Posterior vena cava (tissue), 2 donors: ENCODE measurements at regions not wholly inside any gene's neighbourhood (a gene's known extent, or its start where the extent isn't known, plus 50 kb on each side); places are given as distances from the start of the nearest gene placed in this dataset.

Experiments
- DNase-seq: peaks from one replicate; pipeline ENCODE4 v3.0.0-alpha.2; 2020; ENCODE audit warnings: low spot score
- intact Hi-C, 2 donors: fragments of 100-400 bp; cut with DNase I; formaldehyde crosslinking; loops; one replicate each; pipeline versions ENCODE4 v1.14.1 to v1.14.2; 2022 to 2023
- donor health status: DM: yes; HTN: yes; CAD: no.
- donor health status: DM: yes; HTN: yes; CAD: no.

DNA sequence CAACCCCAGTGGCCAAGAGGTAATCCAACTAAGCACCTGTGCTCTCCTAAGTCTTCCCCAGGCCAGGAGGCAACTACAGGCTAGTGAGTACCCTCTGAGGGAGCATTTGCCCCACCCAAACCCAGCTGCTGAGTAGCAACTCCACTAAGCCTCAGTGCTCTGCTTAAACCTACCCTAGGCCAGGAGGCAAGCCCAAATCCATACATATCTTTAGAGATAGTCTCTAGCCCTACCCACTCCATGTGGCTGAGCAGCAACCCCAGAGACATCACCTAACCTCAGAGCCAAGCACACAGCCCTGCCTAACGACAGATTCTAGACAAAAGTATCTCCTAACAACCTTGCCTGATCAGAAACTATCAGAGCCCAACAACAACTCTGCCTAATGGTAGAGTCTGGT, 132.8 kb upstream of the TTC14 start:
- DNase-seq = no peak
- intact Hi-C loops = no loop called here

DNA sequence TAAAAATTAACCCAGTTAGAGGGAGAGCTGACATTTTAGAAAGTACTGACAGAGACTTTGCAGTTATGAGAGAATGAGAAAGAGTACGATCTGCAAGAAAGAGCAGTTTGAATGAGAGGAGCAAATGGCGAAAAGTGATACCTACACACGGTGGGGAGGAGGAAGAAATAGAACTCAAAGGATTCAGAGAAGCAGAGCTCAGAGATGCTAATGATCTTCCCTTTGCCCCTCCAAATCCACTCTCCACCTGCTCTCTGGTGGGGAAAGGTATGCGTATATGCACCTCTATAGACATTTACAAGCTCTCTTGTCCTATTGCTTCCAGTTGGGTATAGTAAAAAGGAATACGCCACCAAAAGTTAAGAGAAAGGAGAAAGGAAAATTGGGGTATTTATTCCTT, 123.3 kb upstream of the TTC14 start:
- DNase-seq = no peak
- intact Hi-C loops = no loop called here

DNA sequence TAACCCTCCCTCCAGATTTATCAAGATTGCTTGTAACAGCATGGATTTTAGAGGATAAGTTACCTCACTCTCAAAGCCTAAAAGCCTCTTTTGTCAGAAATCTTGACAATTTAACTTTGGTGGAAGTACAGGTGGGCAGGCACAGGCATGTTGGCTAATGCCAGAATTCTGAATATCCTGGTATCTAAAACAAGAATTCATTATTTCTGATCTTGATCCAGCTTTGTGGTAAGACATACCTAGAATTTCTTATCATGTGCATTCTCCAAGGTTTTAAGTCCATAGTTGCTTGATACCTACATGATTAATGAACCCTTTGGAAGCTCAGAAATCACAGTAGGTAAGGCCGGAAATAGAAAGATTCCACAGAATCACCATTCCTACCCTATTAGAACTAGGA, 109.9 kb upstream of the TTC14 start:
- intact Hi-C loops = no loop called here
- no peak for DNase-seq

DNA sequence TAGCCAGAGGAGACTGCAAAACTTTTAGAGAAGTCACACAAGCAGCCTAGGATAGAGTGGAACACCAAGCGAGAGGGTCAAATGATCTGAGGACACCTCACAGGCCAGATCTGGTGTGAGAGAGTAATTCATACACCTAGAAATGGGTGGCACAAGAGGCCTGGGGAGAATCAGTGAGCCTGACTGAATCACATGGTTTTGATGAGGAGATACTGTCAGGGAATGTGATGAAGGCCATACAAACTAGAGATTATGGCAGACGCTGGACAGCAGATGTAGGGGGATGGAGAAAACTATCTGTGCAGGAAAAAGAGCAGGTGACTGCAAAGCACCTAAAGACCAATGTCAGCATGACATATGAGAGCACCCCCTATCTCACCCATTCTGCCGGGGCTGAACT, 105.0 kb upstream of the TTC14 start:
- intact Hi-C loops = no loop called here
- no peak for DNase-seq

DNA sequence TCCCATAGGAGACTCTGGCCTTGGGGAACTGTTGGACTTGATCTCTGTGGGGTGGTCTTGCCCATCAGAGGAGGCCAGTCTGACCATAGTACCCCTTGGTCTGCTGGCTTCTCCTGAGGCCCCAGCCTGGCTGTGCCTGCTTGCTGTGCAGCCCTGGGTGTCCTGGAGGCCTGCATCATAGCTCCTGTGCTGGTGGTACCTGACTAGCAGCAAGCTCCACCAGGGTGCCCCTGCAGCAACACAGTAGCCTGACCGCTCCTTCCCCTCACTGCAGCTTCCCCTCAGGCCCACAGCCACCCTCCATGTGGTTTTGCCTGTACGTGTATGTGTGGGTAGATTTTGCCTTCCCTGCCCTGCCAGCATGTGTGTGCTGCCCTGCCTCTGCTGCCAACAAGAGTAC, 85.6 kb upstream of the TTC14 start:
- intact Hi-C loops = no loop called here
- DNase-seq = no peak

DNA sequence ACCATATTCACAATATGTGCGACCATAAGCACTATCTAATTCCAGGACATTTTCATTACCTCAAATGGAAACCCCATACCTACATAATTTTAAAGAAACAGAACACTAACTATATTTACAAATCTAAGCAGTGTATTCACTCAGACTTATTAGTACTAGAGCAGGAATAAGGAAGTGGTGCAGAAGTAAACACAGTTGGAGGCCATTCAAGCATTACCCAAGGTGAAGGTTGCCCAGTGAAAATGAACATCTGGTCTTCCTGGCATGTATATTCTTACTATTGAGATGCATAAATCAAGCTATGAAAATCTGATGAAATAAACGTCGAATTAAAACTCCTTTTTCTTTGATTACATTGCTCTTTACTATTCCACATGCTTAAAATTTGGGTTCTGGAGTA, 78.9 kb upstream of the TTC14 start:
- intact Hi-C loops = no loop called here
- DNase-seq = no peak

DNA sequence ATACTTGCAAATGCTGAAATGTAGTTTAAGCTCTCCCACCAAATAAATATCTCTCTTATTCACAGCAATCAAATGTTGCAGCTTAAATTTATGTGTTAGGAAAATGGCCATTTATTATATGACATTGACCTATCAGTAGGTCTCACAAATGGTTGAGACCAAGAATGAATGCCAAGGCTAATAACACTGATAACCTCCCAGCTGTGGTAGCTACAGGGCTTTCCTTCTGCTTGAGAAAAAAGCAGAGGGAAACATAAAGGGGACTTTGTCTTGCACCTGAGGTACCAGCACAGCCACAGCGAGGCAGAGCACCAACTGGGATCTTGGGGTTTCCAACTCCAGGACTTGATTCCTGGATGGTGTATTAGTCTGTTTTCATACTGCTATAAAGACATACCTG, 73.1 kb upstream of the TTC14 start:
- no peak for DNase-seq
- intact Hi-C loops = no loop called here

DNA sequence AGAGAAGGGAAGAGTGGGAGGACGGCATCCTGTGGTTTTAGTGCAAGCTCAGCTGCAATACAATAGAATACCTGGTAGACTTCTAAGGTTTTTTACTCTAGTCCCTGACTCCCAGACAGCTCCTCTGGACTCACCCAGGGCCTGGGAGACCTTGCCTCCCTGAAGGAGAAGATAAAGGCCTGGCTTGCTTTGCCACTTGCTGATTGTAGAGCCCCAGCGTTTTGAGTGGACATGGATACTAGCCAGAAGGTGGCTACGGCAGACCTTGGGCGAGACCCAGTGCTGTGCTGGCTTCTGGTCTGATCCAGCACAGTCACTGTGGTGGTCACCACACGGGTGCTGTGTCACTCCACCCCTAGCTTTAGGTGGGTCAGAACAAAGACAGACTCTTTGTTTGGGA, 72.2 kb upstream of the TTC14 start:
- no peak for DNase-seq
- intact Hi-C loops = no loop called here

DNA sequence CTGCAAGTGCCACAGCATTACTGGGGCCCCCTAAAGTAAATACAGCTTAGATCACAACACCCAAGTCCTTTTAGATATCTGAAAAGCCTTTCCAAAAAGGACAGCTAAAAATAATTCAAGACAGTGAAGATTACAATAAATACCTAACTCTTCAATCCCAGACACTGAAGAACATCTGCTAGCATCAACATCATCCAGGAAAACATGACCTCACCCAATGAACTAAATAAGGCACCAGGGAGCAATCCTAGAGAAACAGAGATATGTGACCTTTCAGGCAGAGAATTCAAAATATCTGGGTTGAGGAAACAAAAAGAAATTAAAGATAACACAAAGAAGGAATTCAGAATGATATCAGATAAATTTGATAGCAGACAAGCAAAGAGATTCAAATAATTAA, 71.7 kb upstream of the TTC14 start:
- intact Hi-C loops = no loop called here
- DNase-seq = no peak

DNA sequence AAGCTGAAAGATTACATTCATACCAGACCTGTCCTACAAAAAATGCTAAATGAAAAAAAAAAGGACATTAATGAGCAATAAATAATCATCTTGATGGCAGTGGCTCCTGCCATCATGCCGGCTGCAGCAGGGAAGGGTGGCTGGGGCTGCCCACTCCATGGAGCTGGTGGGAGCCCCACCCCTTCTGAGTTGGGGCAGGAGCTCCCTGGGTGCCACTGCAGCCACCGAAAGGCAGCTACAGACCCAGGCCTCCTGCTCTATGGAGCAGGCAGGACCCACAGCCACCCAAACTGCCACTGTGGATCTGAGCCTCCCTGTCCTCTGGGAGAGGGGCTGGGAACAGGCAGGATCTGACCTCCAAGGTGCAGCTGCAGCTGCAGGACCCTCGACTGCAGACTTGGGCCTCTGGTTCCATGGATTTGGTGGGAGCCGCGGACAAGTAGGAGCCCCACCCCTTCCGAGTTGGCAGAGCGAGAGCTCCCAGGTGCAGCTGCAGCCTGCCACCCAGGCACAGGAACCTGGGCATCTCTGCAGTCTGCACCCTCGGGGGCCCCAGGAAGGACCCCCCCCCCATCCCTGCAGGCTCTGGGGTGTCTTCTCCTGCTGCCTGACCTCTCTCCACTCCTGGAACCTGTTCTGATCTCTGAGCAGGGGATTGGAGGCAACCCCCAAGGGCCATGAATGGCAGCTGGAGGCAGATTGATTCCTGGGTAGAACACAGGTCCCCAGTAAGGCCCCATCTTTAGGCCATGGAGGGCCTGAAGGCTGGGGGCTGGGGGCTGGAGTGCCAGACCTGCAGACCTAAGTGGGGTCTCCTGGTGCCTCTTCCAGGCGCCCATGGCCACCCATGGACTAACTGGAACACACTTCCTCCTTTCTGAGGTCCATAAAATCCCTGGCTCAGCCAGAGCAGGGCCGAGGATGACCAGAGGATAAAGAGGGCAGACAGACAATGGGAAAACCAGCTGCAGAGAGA, 70.4 kb upstream of the TTC14 start:
- DNase-seq = no peak
- intact Hi-C loops = no loop called here

DNA sequence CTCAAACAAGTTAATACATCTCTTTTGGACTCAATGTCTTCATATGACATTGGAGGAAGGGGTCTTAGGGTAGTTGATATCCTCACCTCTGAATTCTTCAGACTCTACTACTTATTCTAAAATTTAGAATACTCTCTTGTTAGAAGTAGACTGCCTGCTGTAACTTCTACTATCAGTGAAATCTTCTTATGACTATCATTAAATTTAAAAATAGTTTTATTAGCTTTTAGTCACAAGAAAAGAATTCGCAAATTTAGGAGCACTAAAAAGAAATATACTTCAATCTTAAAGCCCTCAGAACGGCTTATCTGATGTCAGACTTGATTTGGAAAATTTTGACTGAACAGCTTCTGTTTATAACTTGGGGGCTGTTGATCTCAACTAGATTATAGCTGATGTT, 67.1 kb upstream of the TTC14 start:
- intact Hi-C loops = no loop called here
- DNase-seq = no peak

DNA sequence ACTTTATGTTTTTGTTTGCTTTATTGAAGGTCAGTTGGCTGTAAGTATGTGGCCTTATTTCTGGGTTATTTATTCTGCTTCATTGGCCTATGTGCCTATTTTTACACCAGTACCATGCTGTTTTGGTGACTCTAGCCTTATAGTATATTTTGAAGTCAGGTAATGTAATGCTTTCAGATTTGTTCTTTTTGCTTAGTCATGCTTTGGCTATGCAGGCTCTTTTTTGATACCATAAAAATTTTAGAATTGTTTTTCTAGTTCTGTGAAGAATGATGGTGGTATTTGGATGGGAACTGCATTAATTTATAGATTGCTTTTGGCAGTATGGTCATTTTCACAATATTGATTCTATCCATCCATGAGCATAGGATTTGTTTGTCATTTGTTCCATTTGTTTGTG, 63.5 kb upstream of the TTC14 start:
- intact Hi-C loops = no loop called here
- DNase-seq = no peak

DNA sequence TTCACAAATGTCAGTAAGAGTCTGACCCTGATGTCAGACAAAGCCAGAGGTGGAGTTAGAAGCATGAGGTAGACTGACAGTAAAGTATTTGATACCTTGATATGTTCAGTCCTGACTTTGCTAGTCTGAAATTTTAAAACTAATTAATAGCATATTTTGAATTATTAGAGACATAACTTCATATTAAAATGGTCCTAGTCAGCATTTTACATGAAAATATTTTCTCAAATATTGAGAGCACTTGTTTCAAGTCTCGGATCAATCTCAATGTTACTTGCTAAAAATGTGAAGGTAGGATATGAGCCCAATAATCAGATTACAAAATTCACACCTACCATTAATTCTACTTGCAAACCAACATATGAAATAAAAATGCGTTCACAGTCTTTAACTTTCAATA, 58.1 kb upstream of the TTC14 start:
- no peak for DNase-seq
- intact Hi-C loops = no loop called here

DNA sequence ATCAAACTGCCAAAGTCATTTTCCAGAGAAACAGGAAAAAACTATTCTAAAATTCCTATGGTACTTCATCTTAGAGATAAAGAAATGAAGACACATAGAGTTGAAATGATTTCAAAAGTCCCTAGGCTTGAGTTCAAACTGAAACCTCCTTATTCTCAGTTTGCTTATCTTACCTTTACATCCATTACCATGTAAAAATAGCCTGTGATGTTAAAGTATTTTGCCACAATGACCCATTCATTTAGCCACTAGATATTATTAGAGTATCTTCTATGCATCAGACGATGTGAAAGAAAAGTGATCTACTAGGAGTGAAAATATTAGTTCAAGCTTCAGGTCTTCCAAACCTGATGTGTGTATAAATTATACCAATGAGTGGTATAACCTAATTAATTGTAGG, 55.1 kb upstream of the TTC14 start:
- intact Hi-C loops = no loop called here

DNA sequence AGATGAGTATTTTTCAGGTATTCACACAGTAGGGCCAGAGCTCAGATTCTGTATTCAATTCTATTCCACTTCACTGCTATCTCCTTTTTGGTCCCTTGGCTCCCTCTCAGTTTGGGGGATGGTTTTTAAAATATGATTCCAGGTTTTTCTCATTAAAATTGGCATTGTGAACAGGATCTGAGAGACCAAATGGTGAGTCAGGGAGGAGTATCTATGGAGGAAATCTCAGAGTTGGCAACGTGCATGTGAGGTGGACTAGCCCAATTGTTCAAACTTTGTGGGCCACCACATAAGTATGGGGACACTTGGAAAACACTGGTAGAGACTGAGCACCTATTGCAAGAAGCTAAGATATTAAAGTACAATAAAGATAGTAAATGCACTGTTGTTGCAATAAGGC, 53.9 kb upstream of the TTC14 start:
- no peak for DNase-seq
- intact Hi-C loops = no loop called here

More for the DNA sequence above, 55.1 kb upstream of the TTC14 start:
- DNase-seq = no peak
